GM23338 (cell line): ENCODE measurements at regions not wholly inside any gene's neighbourhood (a gene's known extent, or its start where the extent isn't known, plus 50 kb on each side); places are given as distances from the start of the nearest gene placed in this dataset.

Experiments used
- CREB1 ChIP-seq: fragments of 250-450 bp; sonication (Bioruptor Pico); IDR thresholded peaks from 2 replicates; pipeline ENCODE4 v1.5.0; 2020; ENCODE audit warnings: low read depth, mild to moderate bottlenecking, moderate library complexity
- EZH2phosphoT487 ChIP-seq: fragments of 200-600 bp; sonication (generic); IDR thresholded peaks from one replicate; pipeline ENCODE4 v1.8.1; 2018; ENCODE audit warnings: antibody characterized with exemption; ENCODE audit not compliant: unreplicated experiment
- POLR2AphosphoS5 ChIP-seq: IDR thresholded peaks from 2 replicates; pipeline ENCODE4 v1.6.1; 2016; ENCODE audit warnings: antibody characterized with exemption, low read depth
- TF ChIP-seq, protein P1 (sequence below), 2 experiments: fragments of 200-600 bp in 1 of 2; sonication (generic) in 1 of 2; conservative IDR thresholded peaks; 2 replicates each; pipeline versions ENCODE4 v1.5.1 to v1.6.1; 2016 to 2017; ENCODE audit warnings: antibody characterized with exemption in 2 of 2, low read depth in 2 of 2, mild to moderate bottlenecking in 2 of 2, moderate library complexity in 1 of 2
- TF ChIP-seq, protein P2 (sequence below): IDR thresholded peaks from one replicate; pipeline ENCODE4 v1.6.1; 2018; ENCODE audit warnings: antibody characterized with exemption; ENCODE audit not compliant: unreplicated experiment

DNA sequence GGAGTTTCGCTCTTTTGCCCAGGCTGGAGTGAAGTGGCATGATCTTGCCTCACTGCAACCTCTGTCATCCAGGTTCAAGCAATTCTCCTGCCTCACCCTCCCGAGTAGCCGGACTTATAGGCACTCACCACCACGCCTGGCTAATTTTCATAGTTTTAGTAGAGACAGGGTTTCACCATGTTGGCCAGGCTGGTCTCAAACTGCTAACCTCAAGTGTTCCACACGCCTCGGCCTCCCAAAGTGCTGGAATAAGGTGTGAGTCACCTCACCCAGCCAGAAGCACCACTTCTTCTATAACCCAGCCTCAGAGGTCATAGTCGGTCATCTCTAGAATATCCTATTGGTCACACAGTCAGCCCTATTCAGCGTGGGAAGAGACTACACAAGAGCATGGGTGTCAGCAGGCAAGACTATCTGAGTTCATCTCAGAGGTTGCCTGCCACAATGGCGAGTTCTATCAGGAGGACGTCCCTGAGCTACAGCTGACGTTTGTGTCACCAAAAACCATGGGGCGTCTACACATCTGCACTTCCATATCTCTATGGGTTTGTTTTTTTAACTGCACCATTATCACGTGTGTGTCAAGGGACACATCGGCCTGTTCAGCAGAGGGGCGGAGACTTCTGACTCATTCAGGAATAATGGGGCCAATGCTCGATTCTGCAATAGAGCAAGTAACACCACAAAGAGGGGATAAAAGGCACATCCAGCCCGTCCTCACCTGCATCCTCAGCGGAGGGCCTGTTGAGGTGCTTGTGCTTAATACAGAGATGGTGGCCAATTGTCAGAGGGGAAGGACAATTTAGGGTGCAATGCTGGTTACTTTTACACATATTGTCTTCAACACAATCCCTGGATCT lies 256.3 kb upstream of the IRF2BP2 start:
- TF ChIP-seq, protein P1, sequence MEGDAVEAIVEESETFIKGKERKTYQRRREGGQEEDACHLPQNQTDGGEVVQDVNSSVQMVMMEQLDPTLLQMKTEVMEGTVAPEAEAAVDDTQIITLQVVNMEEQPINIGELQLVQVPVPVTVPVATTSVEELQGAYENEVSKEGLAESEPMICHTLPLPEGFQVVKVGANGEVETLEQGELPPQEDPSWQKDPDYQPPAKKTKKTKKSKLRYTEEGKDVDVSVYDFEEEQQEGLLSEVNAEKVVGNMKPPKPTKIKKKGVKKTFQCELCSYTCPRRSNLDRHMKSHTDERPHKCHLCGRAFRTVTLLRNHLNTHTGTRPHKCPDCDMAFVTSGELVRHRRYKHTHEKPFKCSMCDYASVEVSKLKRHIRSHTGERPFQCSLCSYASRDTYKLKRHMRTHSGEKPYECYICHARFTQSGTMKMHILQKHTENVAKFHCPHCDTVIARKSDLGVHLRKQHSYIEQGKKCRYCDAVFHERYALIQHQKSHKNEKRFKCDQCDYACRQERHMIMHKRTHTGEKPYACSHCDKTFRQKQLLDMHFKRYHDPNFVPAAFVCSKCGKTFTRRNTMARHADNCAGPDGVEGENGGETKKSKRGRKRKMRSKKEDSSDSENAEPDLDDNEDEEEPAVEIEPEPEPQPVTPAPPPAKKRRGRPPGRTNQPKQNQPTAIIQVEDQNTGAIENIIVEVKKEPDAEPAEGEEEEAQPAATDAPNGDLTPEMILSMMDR (conservative IDR thresholded peaks at IDR 0.05; ENCODE audit: low read depth in 2 of 2): no peak
- TF ChIP-seq, protein P2, sequence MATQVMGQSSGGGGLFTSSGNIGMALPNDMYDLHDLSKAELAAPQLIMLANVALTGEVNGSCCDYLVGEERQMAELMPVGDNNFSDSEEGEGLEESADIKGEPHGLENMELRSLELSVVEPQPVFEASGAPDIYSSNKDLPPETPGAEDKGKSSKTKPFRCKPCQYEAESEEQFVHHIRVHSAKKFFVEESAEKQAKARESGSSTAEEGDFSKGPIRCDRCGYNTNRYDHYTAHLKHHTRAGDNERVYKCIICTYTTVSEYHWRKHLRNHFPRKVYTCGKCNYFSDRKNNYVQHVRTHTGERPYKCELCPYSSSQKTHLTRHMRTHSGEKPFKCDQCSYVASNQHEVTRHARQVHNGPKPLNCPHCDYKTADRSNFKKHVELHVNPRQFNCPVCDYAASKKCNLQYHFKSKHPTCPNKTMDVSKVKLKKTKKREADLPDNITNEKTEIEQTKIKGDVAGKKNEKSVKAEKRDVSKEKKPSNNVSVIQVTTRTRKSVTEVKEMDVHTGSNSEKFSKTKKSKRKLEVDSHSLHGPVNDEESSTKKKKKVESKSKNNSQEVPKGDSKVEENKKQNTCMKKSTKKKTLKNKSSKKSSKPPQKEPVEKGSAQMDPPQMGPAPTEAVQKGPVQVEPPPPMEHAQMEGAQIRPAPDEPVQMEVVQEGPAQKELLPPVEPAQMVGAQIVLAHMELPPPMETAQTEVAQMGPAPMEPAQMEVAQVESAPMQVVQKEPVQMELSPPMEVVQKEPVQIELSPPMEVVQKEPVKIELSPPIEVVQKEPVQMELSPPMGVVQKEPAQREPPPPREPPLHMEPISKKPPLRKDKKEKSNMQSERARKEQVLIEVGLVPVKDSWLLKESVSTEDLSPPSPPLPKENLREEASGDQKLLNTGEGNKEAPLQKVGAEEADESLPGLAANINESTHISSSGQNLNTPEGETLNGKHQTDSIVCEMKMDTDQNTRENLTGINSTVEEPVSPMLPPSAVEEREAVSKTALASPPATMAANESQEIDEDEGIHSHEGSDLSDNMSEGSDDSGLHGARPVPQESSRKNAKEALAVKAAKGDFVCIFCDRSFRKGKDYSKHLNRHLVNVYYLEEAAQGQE: no peak
- TF ChIP-seq POLR2AphosphoS5: no peak
- no peak for TF ChIP-seq EZH2phosphoT487
- no peak for TF ChIP-seq CREB1 (CRISPR knock-in tag)
